ENCODE measurements at regions not wholly inside any gene's neighbourhood (a gene's known extent, or its start where the extent isn't known, plus 50 kb on each side); places are given as distances from the start of the nearest gene placed in this dataset.
"Not testable (repeated sequence)": the region's sequence is repeated elsewhere in the genome, so short reads cannot be mapped to it uniquely, and the experiment has no call there.

GRCh38 chr7:89927762-89928161, 226.5 kb upstream of the STEAP1 start:
- DNase-seq (ENCODE audit: low read depth), result no peak

- DNase-seq (ENCODE audit: low read depth), result no peak
Measured at GRCh38 chr7:89928451-89928850, 225.8 kb upstream of the STEAP1 start.

- no peak for DNase-seq (ENCODE audit: low read depth)
Measured at GRCh38 chr7:89934101-89934500, 220.2 kb upstream of the STEAP1 start.

GRCh38 chr7:89943525-89944050, 210.7 kb upstream of the STEAP1 start:
- DNase-seq (ENCODE audit: low read depth), result no peak

GRCh38 chr7:89958525-89959068, 195.7 kb upstream of the STEAP1 start:
- no peak for DNase-seq (ENCODE audit: low read depth)

- DNase-seq (ENCODE audit: low read depth), result no peak
Measured at GRCh38 chr7:89966067-89966664, 188.1 kb upstream of the STEAP1 start.

GRCh38 chr7:89975577-89975976, 178.7 kb upstream of the STEAP1 start:
- no peak for DNase-seq (ENCODE audit: low read depth)

- no peak for DNase-seq (ENCODE audit: low read depth)
Measured at GRCh38 chr7:89987665-89988064, 166.6 kb upstream of the STEAP1 start.

GRCh38 chr7:89988074-89988473, 166.2 kb upstream of the STEAP1 start:
- DNase-seq (ENCODE audit: low read depth), result no peak

- no peak for DNase-seq (ENCODE audit: low read depth)
Measured at GRCh38 chr7:89989454-89989853, 164.8 kb upstream of the STEAP1 start.

- no peak for DNase-seq (ENCODE audit: low read depth)
Measured at GRCh38 chr7:89994483-89994882, 159.8 kb upstream of the STEAP1 start.

- no peak for DNase-seq (ENCODE audit: low read depth)
Measured at GRCh38 chr7:89998554-89998953, 155.7 kb upstream of the STEAP1 start.

GRCh38 chr7:90005836-90006235, 148.4 kb upstream of the STEAP1 start:
- no peak for DNase-seq (ENCODE audit: low read depth)

GRCh38 chr7:90007001-90007654, 147.1 kb upstream of the STEAP1 start:
- DNase-seq (ENCODE audit: low read depth), result no peak

- no peak for DNase-seq (ENCODE audit: low read depth)
Measured at GRCh38 chr7:90007831-90008230, 146.4 kb upstream of the STEAP1 start.

- no peak for DNase-seq (ENCODE audit: low read depth)
Measured at GRCh38 chr7:90022213-90022612, 132.1 kb upstream of the STEAP1 start.

- no peak for DNase-seq (ENCODE audit: low read depth)
Measured at GRCh38 chr7:90025771-90026170, 128.5 kb upstream of the STEAP1 start.

GRCh38 chr7:90033850-90034249, 120.4 kb upstream of the STEAP1 start:
- no peak for DNase-seq (ENCODE audit: low read depth)

GRCh38 chr7:90053094-90053493, 101.2 kb upstream of the STEAP1 start:
- DNase-seq (ENCODE audit: low read depth), result no peak

GRCh38 chr7:90061077-90061476, 93.2 kb upstream of the STEAP1 start:
- DNase-seq (ENCODE audit: low read depth), result no peak

GRCh38 chr7:90064370-90064769, 89.9 kb upstream of the STEAP1 start:
- no peak for DNase-seq (ENCODE audit: low read depth)

GRCh38 chr7:90067171-90067570, 87.1 kb upstream of the STEAP1 start:
- no peak for DNase-seq (ENCODE audit: low read depth)

GRCh38 chr7:90070238-90070637, 84.0 kb upstream of the STEAP1 start:
- not testable (repeated sequence) for DNase-seq (ENCODE audit: low read depth)

- DNase-seq (ENCODE audit: low read depth), result no peak
Measured at GRCh38 chr7:90078921-90079320, 75.3 kb upstream of the STEAP1 start.

Measured in fibroblast of gingiva (primary cell).